RKO (cell line): ENCODE measurements at regions not wholly inside any gene's neighbourhood (a gene's known extent, or its start where the extent isn't known, plus 50 kb on each side); places are given as distances from the start of the nearest gene placed in this dataset.
"Not testable (repeated sequence)": the region's sequence is repeated elsewhere in the genome, so short reads cannot be mapped to it uniquely, and the experiment has no call there.

Experiments
- DNase-seq: peaks from one replicate; pipeline ENCODE4 v3.0.0-alpha.2; 2016; ENCODE audit warnings: low spot score

GRCh38 chr5:58357121-58357520, 102.8 kb downstream of the PLK2 start:
- no peak for DNase-seq

- DNase-seq, result no peak
Observed at GRCh38 chr5:58356662-58357061, 103.2 kb downstream of the PLK2 start.

- DNase-seq, result no peak
Observed at GRCh38 chr5:58354827-58355226, 105.1 kb downstream of the PLK2 start.

- DNase-seq, result no peak
Observed at GRCh38 chr5:58353992-58354391, 105.9 kb downstream of the PLK2 start.

GRCh38 chr5:58351190-58351589, 108.7 kb downstream of the PLK2 start:
- no peak for DNase-seq

GRCh38 chr5:58348996-58349728, 110.7 kb downstream of the PLK2 start:
- no peak for DNase-seq

- no peak for DNase-seq
Observed at GRCh38 chr5:58346041-58346440, 113.8 kb downstream of the PLK2 start.

DNA sequence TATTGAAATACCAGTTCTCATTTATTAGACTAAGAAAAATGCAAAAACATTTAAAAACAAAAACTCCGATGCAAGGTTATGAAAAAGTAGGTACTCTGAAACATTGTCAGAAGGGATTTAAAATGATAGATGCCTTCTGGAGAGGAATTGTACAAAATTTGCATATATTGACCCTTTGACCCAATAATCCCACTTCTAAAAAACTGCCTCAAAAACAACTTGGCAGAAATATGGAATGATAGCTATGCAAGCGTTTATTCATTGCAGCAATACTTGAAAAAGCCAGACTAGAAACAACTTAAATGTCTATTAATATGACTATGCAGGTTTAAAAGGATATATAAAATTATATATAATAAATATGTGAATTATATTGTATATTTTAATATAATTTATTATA, 118.4 kb downstream of the PLK2 start:
- no peak for DNase-seq

- DNase-seq, result no peak
Observed at GRCh38 chr5:58335518-58335917, 124.4 kb downstream of the PLK2 start.

GRCh38 chr5:58334035-58334434, 125.9 kb downstream of the PLK2 start:
- DNase-seq, result no peak

GRCh38 chr5:58330781-58331180, 129.1 kb downstream of the PLK2 start:
- DNase-seq, result no peak

DNA sequence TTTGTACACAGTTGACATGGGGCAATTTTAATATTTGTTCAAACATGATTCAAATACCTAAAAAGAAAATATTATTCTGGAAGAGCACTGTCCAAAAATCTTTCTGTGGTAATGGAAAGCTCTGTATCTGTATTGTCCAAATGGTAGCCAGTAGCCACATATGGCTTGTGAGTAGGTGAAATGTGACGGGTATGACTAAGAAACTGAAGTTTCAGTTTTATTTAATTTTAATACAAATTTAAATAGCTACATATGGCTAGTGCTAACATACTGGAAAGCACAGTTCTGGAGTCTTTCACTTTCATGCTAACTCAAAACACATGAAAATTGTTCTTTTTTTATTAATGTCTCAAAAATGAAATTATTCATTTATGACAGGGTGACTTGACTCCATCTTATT, 132.6 kb downstream of the PLK2 start:
- no peak for DNase-seq

DNA sequence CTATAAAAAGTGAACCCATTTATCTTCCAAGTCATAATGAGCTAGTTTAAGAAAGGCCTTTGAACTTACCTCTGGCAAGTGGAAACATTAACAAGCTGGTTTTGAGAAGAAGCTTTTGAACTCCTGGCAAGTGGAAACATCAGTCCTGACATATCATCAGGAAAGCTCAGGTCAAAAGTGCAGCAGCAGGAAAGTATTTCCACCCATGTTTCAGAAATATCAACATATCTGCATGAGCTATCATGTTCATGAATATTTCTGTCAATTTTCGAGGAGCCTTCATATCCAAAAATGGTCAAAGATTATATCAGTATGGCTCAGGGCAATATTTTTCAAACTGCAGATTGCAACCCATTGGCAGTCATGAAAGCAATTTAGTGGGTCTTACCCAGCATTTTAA, 133.9 kb downstream of the PLK2 start:
- no peak for DNase-seq

DNA sequence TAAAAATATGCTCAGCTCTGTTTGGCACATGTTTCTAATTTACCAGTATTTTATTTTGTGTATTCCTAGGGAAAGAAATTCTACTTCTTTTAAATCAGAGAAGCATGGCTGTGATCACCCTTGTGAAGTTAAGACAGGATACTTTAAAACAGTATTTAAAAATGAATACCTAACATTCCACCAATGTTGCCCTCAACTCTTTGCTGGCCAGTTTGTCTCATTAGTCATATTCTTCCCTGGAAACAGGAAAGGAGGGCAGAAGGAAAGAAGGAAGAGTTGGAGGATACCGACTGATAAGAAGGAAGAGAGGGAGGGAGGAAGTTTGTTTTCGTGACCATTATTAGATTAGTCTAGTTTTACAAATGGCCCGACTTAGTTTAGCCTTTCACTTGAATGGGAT, 137.4 kb downstream of the PLK2 start:
- DNase-seq, result no peak

DNA sequence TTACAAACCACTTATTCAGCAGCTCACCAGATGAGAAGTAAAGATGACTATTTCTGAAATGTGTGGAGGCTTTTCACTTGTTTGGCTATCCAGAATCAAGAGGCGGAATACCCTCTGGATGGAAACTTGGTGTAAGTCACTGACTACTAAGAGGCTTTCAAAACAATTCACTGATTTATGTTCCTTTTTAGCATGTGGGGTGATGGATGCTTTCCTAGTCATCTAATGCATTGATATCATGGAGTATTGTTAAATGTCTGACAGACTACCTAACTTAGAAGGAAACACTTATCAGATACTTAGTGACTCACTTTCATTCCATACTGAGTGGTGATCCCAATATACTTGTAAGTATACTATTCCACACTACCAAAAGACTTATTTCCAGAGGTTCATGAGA, 141.4 kb downstream of the PLK2 start:
- no peak for DNase-seq

DNA sequence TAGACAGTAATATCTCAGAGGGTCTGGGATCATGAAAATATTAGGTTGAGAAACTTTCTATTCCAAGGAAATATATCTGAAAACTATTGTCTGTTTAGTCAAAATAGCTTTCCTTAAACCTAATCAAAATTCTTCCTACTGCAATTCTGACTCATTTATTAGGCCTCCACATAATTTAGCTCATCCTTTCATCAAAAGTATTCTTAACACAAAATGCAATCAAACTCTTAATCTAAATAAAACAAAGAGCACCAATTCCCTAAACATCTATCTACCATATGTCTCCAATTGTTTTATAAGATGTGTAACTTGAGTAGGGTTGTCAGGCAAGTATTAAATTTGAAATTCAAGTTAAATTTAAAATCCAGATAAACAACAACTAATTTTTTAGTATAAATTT, 142.1 kb downstream of the PLK2 start:
- no peak for DNase-seq

- no peak for DNase-seq
Observed at GRCh38 chr5:58317009-58317408, 142.9 kb downstream of the PLK2 start.

- DNase-seq, result no peak
Observed at GRCh38 chr5:58315794-58316193, 144.1 kb downstream of the PLK2 start.

DNA sequence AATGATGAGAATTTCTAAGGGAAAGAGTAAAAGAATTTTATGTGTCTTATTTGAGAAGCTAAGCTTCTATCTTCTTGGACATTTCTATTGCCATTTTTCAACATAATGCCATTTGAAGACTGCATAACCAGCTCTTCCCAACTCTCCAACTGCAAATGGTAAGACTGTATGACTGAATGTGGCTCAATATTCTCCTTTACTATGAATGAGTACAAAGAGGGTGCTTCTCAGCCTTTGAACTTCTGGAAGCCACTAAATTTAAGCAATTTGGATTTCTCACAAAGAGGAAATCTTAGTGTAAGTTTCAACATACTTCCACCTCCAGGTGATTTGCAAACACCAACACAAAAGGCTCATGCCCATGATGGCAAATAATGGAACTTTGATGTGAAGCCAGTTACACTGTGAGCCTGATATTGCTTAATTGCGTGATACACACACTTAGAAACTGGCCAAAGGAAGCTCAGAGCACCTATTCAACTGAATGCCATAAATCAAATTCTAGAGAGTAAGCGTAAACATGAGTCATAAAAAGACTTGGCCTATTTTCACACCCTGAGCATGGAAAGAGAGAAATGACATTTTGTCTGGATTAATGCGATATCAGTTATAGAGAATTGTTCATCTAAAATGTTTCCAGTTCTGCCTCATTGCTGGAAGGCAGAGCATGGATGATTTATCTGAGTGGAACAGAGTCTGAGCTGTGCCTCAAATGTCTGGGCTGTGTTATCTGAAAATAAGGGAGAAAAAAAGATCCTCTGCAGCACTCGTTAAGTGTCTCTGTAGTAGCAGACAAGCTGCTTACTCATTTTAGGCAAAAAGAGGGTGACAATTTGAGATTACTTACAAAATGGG, 145.3 kb downstream of the PLK2 start:
- DNase-seq, result peak; percentile 25

DNA sequence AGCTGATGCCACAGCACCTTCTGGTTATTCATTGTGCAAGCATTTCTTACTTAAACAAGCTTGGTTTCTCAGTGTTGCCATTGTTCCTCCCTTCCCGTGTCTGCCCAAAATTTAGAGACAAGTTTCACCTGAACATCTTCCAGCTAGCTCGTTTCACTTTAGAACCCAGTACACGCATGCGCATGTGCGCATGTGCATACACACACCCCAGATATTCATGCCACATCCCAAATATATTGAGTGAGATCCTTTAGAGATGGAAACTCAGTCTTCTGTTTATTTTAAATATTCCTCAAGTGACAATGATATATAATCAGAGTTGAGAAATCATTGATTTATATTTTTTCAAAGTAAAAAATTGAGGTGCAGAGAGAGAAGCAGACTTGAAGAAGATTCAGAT, 147.6 kb downstream of the PLK2 start:
- no peak for DNase-seq

DNA sequence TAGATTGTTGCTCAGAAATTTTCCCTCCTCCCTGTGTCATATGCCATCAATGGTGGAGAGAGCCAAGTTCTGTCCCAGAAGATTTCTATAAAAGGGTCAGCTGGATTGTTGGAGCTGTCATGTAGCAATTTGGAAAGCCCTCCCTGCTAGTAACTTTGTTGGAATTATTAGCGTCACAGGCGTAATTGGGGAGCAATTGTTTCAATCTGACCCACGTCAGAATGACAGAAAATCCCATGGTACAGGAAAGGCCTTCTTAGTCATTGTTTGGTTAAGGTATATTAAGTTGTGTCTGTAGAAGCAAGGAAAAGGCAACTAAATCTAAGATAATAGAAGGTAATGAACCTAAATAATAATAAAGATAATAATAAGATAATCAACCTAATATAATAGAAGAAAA, 148.4 kb downstream of the PLK2 start:
- no peak for DNase-seq

DNA sequence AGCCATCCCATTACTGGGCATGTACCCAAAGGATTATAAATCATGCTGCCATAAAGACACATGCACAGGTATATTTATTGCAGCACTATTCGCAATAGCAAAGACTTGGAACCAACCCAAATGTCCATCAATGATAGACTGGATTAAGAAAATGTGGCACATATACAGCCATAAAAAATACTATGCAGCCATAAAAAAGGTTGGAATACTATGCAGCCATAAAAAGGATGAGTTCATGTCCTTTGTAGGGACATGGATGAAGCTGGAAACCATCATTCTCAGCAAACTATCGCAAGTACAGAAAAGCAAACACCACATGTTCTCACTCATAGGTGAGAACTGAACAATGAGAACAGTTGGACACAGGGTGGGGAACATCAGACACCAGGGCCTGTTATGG, 151.5 kb downstream of the PLK2 start:
- not testable (repeated sequence) for DNase-seq

GRCh38 chr5:58300346-58300895, 159.5 kb downstream of the PLK2 start:
- DNase-seq, result no peak
